OCI-LY1 (cell line): ENCODE measurements at regions not wholly inside any gene's neighbourhood (a gene's known extent, or its start where the extent isn't known, plus 50 kb on each side); places are given as distances from the start of the nearest gene placed in this dataset.

Experiments used
- H2AFZ ChIP-seq: fragments of 200-600 bp; sonication (generic), shearing (Covaris generic); 2 replicates; pipeline ENCODE4 v1.6.0; 2014; ENCODE audit warnings: antibody characterized with exemption, mild to moderate bottlenecking, low read length
- H3F3A ChIP-seq: fragments of 200-600 bp; sonication (generic), shearing (Covaris generic); 2 replicates; pipeline ENCODE4 v1.6.0; 2014; ENCODE audit warnings: mild to moderate bottlenecking, antibody characterized with exemption, low read length, moderate library complexity; ENCODE audit not compliant: insufficient read depth
- H3K27ac ChIP-seq: fragments of 200-600 bp; sonication (generic); 2 replicates; pipeline ENCODE4 v1.5.1; 2014; ENCODE audit warnings: low read length, mixed run types, mild to moderate bottlenecking, low read depth; ENCODE audit not compliant: poor library complexity, severe bottlenecking
- H3K27me3 ChIP-seq: fragments of 200-600 bp; sonication (generic); 2 replicates; pipeline ENCODE4 v1.6.0; 2014; ENCODE audit warnings: antibody characterized with exemption, mild to moderate bottlenecking, low read length, moderate library complexity; ENCODE audit not compliant: insufficient read depth
- H3K36me3 ChIP-seq: fragments of 200-600 bp; sonication (generic); 2 replicates; pipeline ENCODE4 v1.6.1; 2014; ENCODE audit warnings: mild to moderate bottlenecking, antibody characterized with exemption, low read length, moderate library complexity, mixed read lengths; ENCODE audit not compliant: insufficient read depth
- H3K4me1 ChIP-seq: fragments of 200-600 bp; sonication (generic); 2 replicates; pipeline ENCODE4 v1.5.1; 2014; ENCODE audit warnings: mild to moderate bottlenecking, low read length, moderate library complexity; ENCODE audit not compliant: insufficient read depth, severe bottlenecking
- H3K4me2 ChIP-seq: fragments of 200-600 bp; sonication (generic), shearing (Covaris generic); 2 replicates; pipeline ENCODE4 v1.6.1; 2014; ENCODE audit warnings: low read length
- H3K4me3 ChIP-seq: fragments of 200-600 bp; sonication (generic); 2 replicates; pipeline ENCODE4 v1.5.1; 2014; ENCODE audit warnings: low read length, low read depth, mild to moderate bottlenecking, mixed read lengths; ENCODE audit not compliant: poor library complexity, severe bottlenecking
- H3K79me2 ChIP-seq: fragments of 200-600 bp; shearing (Covaris generic); 2 replicates; pipeline ENCODE4 v1.6.1; 2016; ENCODE audit warnings: mixed run types, low read length, mixed read lengths; ENCODE audit not compliant: insufficient read depth
- H3K9ac ChIP-seq: fragments of 200-600 bp; sonication (generic), shearing (Covaris generic); 2 replicates; pipeline ENCODE4 v1.6.1; 2014; ENCODE audit warnings: mild to moderate bottlenecking, low read length, mixed read lengths
- H3K9me2 ChIP-seq: fragments of 200-600 bp; sonication (generic), shearing (Covaris generic); 2 replicates; pipeline ENCODE4 v1.6.1; 2014; ENCODE audit warnings: low read depth, mild to moderate bottlenecking, low read length, mixed read lengths
- H3K9me3 ChIP-seq: fragments of 200-600 bp; shearing (Covaris generic); 2 replicates; pipeline ENCODE4 v1.6.1; 2014; ENCODE audit warnings: low read length, mixed read lengths
- H4K20me1 ChIP-seq: fragments of 200-600 bp; sonication (generic), shearing (Covaris generic); 2 replicates; pipeline ENCODE4 v1.6.0; 2016; ENCODE audit warnings: mild to moderate bottlenecking, low read length; ENCODE audit not compliant: insufficient read depth
- CTCF ChIP-seq: fragments of 200-600 bp; sonication (generic), shearing (Covaris generic); IDR thresholded peaks from 2 replicates; pipeline ENCODE4 v1.5.1; 2017; ENCODE audit warnings: mild to moderate bottlenecking, antibody characterized with exemption, low read length, moderate library complexity, mixed read lengths
- EZH2 ChIP-seq: fragments of 200-600 bp; sonication (generic), shearing (Covaris generic); IDR thresholded peaks from 2 replicates; pipeline ENCODE4 v1.8.0; 2017; ENCODE audit warnings: borderline replicate concordance, mixed run types, mild to moderate bottlenecking, antibody characterized with exemption, low read length, moderate library complexity, mixed read lengths

GRCh38 chr10:91088300-91089140, 131.9 kb upstream of the PCGF5 start:
- H3K27ac ChIP-seq, result no peak overlapping the region
- H3K4me2 ChIP-seq, result no peak overlapping the region

GRCh38 chr10:91090761-91091529, 129.5 kb upstream of the PCGF5 start:
- Histone ChIP-seq H3K9ac (0 out of 2 replicates have a peak overlapping the region, but pooled peaks have one; percentile 20), H3K27ac (peak overlapping the region; percentile 41), H3K27me3 (no peaks in the 10 kb centered on the region), H2AFZ (no peak overlapping the region), H3K79me2 (no peaks in the 10 kb centered on the region), H4K20me1 (no peaks in the 10 kb centered on the region), H3K4me1 (peaks cover 11% of the 10 kb centered on the region), H3F3A (no peaks in the 10 kb centered on the region), H3K9me3 (no peaks in the 10 kb centered on the region), H3K4me3 (no peak overlapping the region), H3K9me2 (no peaks in the 10 kb centered on the region), H3K36me3 (no peaks in the 10 kb centered on the region), H3K4me2 (no peak overlapping the region)
- TF ChIP-seq CTCF, result peak; percentile 22; the same call in 1 of the 2 replicates
- TF ChIP-seq EZH2, result no peak

More at GRCh38 chr10:91088300-91089140, 131.9 kb upstream of the PCGF5 start:
- Histone ChIP-seq H3K79me2 (no peaks in the 10 kb centered on the region), H3K9me2 (no peaks in the 10 kb centered on the region), H3K27me3 (no peaks in the 10 kb centered on the region), H3K9ac (no peak overlapping the region), H3K4me3 (no peak overlapping the region), H3K4me1 (peaks cover 11% of the 10 kb centered on the region), H3K36me3 (no peaks in the 10 kb centered on the region), H3K9me3 (no peaks in the 10 kb centered on the region), H3F3A (no peaks in the 10 kb centered on the region), H2AFZ (no peak overlapping the region), H4K20me1 (no peaks in the 10 kb centered on the region)
- TF ChIP-seq EZH2 (no peak), CTCF (peak; percentile 39; the same call in 1 of the 2 replicates)

- Histone ChIP-seq H3K9me2 (no peaks in the 10 kb centered on the region), H4K20me1 (no peaks in the 10 kb centered on the region), H3K79me2 (no peaks in the 10 kb centered on the region), H3K36me3 (no peaks in the 10 kb centered on the region), H3K4me1 (peaks cover 11% of the 10 kb centered on the region), H3K4me2 (no peak overlapping the region), H3K4me3 (no peak overlapping the region), H3K27me3 (no peaks in the 10 kb centered on the region), H2AFZ (no peak overlapping the region), H3K9ac (no peak overlapping the region), H3K9me3 (no peaks in the 10 kb centered on the region), H3F3A (no peaks in the 10 kb centered on the region), H3K27ac (no peak overlapping the region)
- TF ChIP-seq CTCF (no peak), EZH2 (no peak)
Observed at GRCh38 chr10:91091780-91092179, 128.7 kb upstream of the PCGF5 start.
